GM12878 (cell line): ENCODE measurements at regions not wholly inside any gene's neighbourhood (a gene's known extent, or its start where the extent isn't known, plus 50 kb on each side); places are given as distances from the start of the nearest gene placed in this dataset.

ENCODE experiments used
- ATAC-seq: fragments of 200-7000 bp; cut with Tn5 transposase; 3 replicates; pipeline ENCODE4 v1.9.1; 2020; ENCODE audit warnings: mild to moderate bottlenecking, moderate library complexity
- BruUV-seq: library from RNA; stranded (reverse); fragments of 400-500 nt; replicated peaks from 2 replicates; lab custom pipeline; 2021; lab: Mats Ljungman, UMichigan
- CTCF ChIA-PET: fragments of 300-600 bp; sonication (Branson Sonifier 250); formaldehyde crosslinking; extraction: SDS; loops from one replicate; lab custom pipeline; 2021; ENCODE audit warnings: inconsistent platforms; lab: Yijun Ruan, JAX
- POLR2A ChIA-PET: fragments of 350-600 bp; formaldehyde crosslinking; extraction: SDS; loops from one replicate; lab custom pipeline; 2021; ENCODE audit warnings: inconsistent platforms; lab: Charles Lee
- RAD21 ChIA-PET: fragments of 300-600 bp; sonication (Branson Sonifier 250); formaldehyde crosslinking; loops from one replicate; lab custom pipeline; 2023; ENCODE audit warnings: antibody characterized with exemption; ENCODE audit not compliant: unreplicated experiment; lab: Charles Lee
- SMC1A ChIA-PET: fragments of 300-600 bp; sonication (Branson Sonifier 250); formaldehyde crosslinking; loops from one replicate; lab custom pipeline; 2023; ENCODE audit not compliant: unreplicated experiment, uncharacterized antibody; lab: Charles Lee
- DNase-seq: peaks from one replicate; pipeline ENCODE4 v3.0.0-alpha.2; 2011; ENCODE audit warnings: low read depth, low spot score
- FAIRE-seq: peaks from 3 replicates; lab custom pipeline; 2011; peaks lifted over from hg19 to GRCh38; lab: Jason Lieb, UNC
- H2AFZ ChIP-seq: 2 replicates; pipeline ENCODE4 v1.6.0; 2011; ENCODE audit warnings: low read depth, low read length, control low read depth; ENCODE audit not compliant: control insufficient read depth
- H3K27ac ChIP-seq: 2 replicates; pipeline ENCODE4 v1.5.1; 2011; ENCODE audit warnings: control low read depth; ENCODE audit not compliant: control insufficient read depth, insufficient read depth
- H3K27me3 ChIP-seq, 2 experiments: replicated peaks in 1 of 2; 2 replicates each; pipeline versions ENCODE4 v1.6.0 to v1.6.1; 2011; ENCODE audit warnings: low read length in 1 of 2; ENCODE audit not compliant: control insufficient read depth in 2 of 2, insufficient read depth in 2 of 2
- H3K36me3 ChIP-seq, 2 experiments: 2 replicates each; pipeline ENCODE4 v1.5.1; 2011; ENCODE audit warnings: low read length in 1 of 2; ENCODE audit not compliant: control insufficient read depth in 2 of 2, insufficient read depth in 2 of 2
- H3K4me1 ChIP-seq: 2 replicates; pipeline ENCODE4 v1.6.1; 2011; ENCODE audit warnings: mild to moderate bottlenecking, low read length, moderate library complexity, mixed read lengths; ENCODE audit not compliant: control insufficient read depth, insufficient read depth
- H3K4me2 ChIP-seq: 2 replicates; pipeline ENCODE4 v1.6.0; 2011; ENCODE audit warnings: control low read depth; ENCODE audit not compliant: control insufficient read depth, insufficient read depth
- H3K4me3 ChIP-seq: fragments of 200-600 bp; sonication (generic); 2 replicates; pipeline ENCODE4 v1.5.1; 2016
- H3K79me2 ChIP-seq: 2 replicates; pipeline ENCODE4 v1.6.0; 2011; ENCODE audit warnings: low read length; ENCODE audit not compliant: control insufficient read depth, insufficient read depth
- H3K9ac ChIP-seq: 2 replicates; pipeline ENCODE4 v1.8.0; 2011; ENCODE audit warnings: low read length, control low read depth, mixed read lengths; ENCODE audit not compliant: control insufficient read depth, insufficient read depth
- H3K9me3 ChIP-seq: replicated peaks from 3 replicates; pipeline ENCODE4 v1.5.1; 2011; ENCODE audit warnings: mild to moderate bottlenecking, low read length; ENCODE audit not compliant: control insufficient read depth, insufficient read depth
- H4K20me1 ChIP-seq: 2 replicates; pipeline ENCODE4 v1.6.0; 2011; ENCODE audit not compliant: control insufficient read depth, insufficient read depth
- ATF2 ChIP-seq: IDR thresholded peaks from 2 replicates; pipeline ENCODE4 v1.6.1; 2012; ENCODE audit warnings: low read length, inconsistent platforms
- BHLHE40 ChIP-seq, 2 experiments: fragments of 450-650 bp in 1 of 2; IDR thresholded peaks; 2 replicates each; pipeline ENCODE4 v1.6.1; 2011 to 2017; ENCODE audit warnings: low read depth in 2 of 2, borderline replicate concordance in 1 of 2, improper control_type of control experiment in 1 of 2, low read length in 1 of 2, mild to moderate bottlenecking in 1 of 2
- CBX5 ChIP-seq: sonication (generic); IDR thresholded peaks from 2 replicates; pipeline ENCODE4 v1.6.1; 2016; ENCODE audit warnings: low read depth, moderate library complexity, mild to moderate bottlenecking, inconsistent platforms
- CEBPB ChIP-seq, 2 experiments: fragments of 150-350 bp in 1 of 2; IDR thresholded peaks; 2 replicates each; pipeline ENCODE4 v1.6.1; 2012 to 2014; ENCODE audit warnings: low read depth in 2 of 2, low read length in 2 of 2, borderline replicate concordance in 1 of 2, inconsistent platforms in 1 of 2
- E4F1 ChIP-seq: fragments of 450-650 bp; IDR thresholded peaks from 2 replicates; pipeline ENCODE4 v1.6.1; 2018; ENCODE audit warnings: borderline replicate concordance, mild to moderate bottlenecking; ENCODE audit not compliant: partially characterized antibody
- ETV6 ChIP-seq, 2 experiments: fragments of 450-650 bp in 1 of 2; IDR thresholded peaks in 1 of 2; conservative IDR thresholded peaks in 1 of 2; 2 replicates each; pipeline ENCODE4 v1.6.1; 2014; ENCODE audit warnings: antibody characterized with exemption in 1 of 2, borderline replicate concordance in 1 of 2, low read depth in 1 of 2, mild to moderate bottlenecking in 1 of 2, moderate library complexity in 1 of 2
- RBBP5 ChIP-seq: fragments of 200-600 bp; sonication (generic); conservative IDR thresholded peaks from 2 replicates; pipeline ENCODE4 v1.6.1; 2016
- RUNX3 ChIP-seq: IDR thresholded peaks from 2 replicates; pipeline ENCODE4 v1.6.1; 2012; ENCODE audit warnings: low read length, inconsistent platforms
- SMC3 ChIP-seq: IDR thresholded peaks from 2 replicates; pipeline ENCODE4 v1.6.1; 2011; ENCODE audit warnings: low read length, improper control_type of control experiment, borderline replicate concordance
- SP1 ChIP-seq: IDR thresholded peaks from one replicate; pipeline ENCODE4 v1.6.1; 2011; ENCODE audit warnings: low read depth, low read length
- ZNF207 ChIP-seq: fragments of 450-650 bp; IDR thresholded peaks from 2 replicates; pipeline ENCODE4 v1.6.1; 2014; ENCODE audit warnings: antibody characterized with exemption, mild to moderate bottlenecking, borderline replicate concordance
- ZNF592 ChIP-seq: fragments of 450-650 bp; IDR thresholded peaks from 2 replicates; pipeline ENCODE4 v1.6.1; 2017; ENCODE audit warnings: mild to moderate bottlenecking, moderate library complexity
- WGBS: methylation state at CpG from one replicate; pipeline ENCODE4 v1.1.6; 2016; ENCODE audit warnings: low lambda C conversion rate; ENCODE audit not compliant: insufficient replicate concordance, insufficient coverage; ENCODE audit errors: missing lambda C conversion rate; 5-methylcytosine and 5-hydroxymethylcytosine counted together
- in situ Hi-C: fragments of 300-500 bp; cut with MboI; formaldehyde crosslinking; loops from 9 replicates; pipeline ENCODE4 v1.14.3; 2018; ENCODE audit warnings: mixed read lengths
- intact Hi-C: fragments of 100-400 bp; cut with micrococcal nuclease; formaldehyde crosslinking; loops from one replicate; pipeline ENCODE4 v1.14.2; 2022; ENCODE audit not compliant: unreplicated experiment

- TF ChIP-seq ZNF592 (no peak), ATF2 (no peak), SMC3 (no peak), RBBP5 (no peak), CBX5 (no peak)
These were observed 795.2 kb upstream of the ID2 start (continued) for GRCh38 chr2:7886666-7887065.

- H4K20me1 ChIP-seq = no peaks in the 10 kb centered on the region
- H2AFZ ChIP-seq = no peak overlapping the region
- in situ Hi-C loops = no loop called here
- no TSS peak for BruUV-seq
- WGBS = 55% methylated on average over 7 of the region's 7 CpGs
- ATAC-seq (no peak), DNase-seq (no peak), FAIRE-seq (no peak)
- H3K79me2 ChIP-seq = no peaks in the 10 kb centered on the region
- H3K36me3 ChIP-seq = no peaks in the 10 kb centered on the region
- H3K27ac ChIP-seq = no peak overlapping the region
- H3K4me3 ChIP-seq = no peak overlapping the region
- no peak overlapping the region for H3K4me2 ChIP-seq
- POLR2A ChIA-PET = no interaction called here
- no peaks in the 10 kb centered on the region for H3K4me1 ChIP-seq
- no peak overlapping the region for H3K9ac ChIP-seq
- SMC1A ChIA-PET = interaction anchor here (1.0 to 1.1 kb wide), 5 partner anchors 8 to 420 kb away, joined by 3 to 5 read pairs (median 3); no protein-coding TSS in a partner anchor
- no peaks in the 10 kb centered on the region for H3K27me3 ChIP-seq
- RAD21 ChIA-PET = no interaction called here
- no peaks in the 10 kb centered on the region for H3K9me3 ChIP-seq
- intact Hi-C loops = no loop called here
- CTCF ChIA-PET = no interaction called here
- TF ChIP-seq ZNF207 = no peak
- TF ChIP-seq BHLHE40 (IDR thresholded peaks at IDR 0.05; ENCODE audit: borderline replicate concordance in 1 of 2, low read depth in 2 of 2, low read length in 1 of 2) = no peak
- no peak for TF ChIP-seq RUNX3
- no peak for TF ChIP-seq E4F1
- no peak for TF ChIP-seq SP1
- no peak for TF ChIP-seq ETV6 (conservative IDR thresholded peaks at IDR 0.05 in 1 of 2, IDR thresholded peaks at IDR 0.05 in 1 of 2; ENCODE audit: borderline replicate concordance in 1 of 2, low read depth in 1 of 2)
- no peak for TF ChIP-seq CEBPB (IDR thresholded peaks at IDR 0.05; ENCODE audit: borderline replicate concordance in 1 of 2, low read depth in 2 of 2, low read length in 2 of 2)
These were observed 794.4 kb upstream of the ID2 start for GRCh38 chr2:7887441-7887840.
